PC-3 (cell line): ENCODE measurements at regions not wholly inside any gene's neighbourhood (a gene's known extent, or its start where the extent isn't known, plus 50 kb on each side); places are given as distances from the start of the nearest gene placed in this dataset.

Experiments
- CTCF ChIP-seq: fragments of 300-600 bp; sonication (generic); conservative IDR thresholded peaks from 2 replicates; pipeline ENCODE4 v1.5.1; 2017; ENCODE audit warnings: antibody characterized with exemption, low read depth, mild to moderate bottlenecking, low read length
- EZH2 ChIP-seq: fragments of 300-600 bp; sonication (generic); IDR thresholded peaks from one replicate; pipeline ENCODE4 v1.6.1; 2017; ENCODE audit warnings: antibody characterized with exemption, mild to moderate bottlenecking, low read length; ENCODE audit not compliant: unreplicated experiment
- EZH2phosphoT487 ChIP-seq: fragments of 300-600 bp; sonication (generic); IDR thresholded peaks from 2 replicates; pipeline ENCODE4 v1.6.1; 2018; ENCODE audit warnings: mild to moderate bottlenecking, antibody characterized with exemption, low read length, borderline replicate concordance

- no peak for TF ChIP-seq CTCF
- TF ChIP-seq EZH2phosphoT487: no peak
- no peak for TF ChIP-seq EZH2
Measured at GRCh38 chr2:8249141-8249540, 432.7 kb upstream of the ID2 start.
